Tongue (tissue), 1 donor: ENCODE measurements at regions not wholly inside any gene's neighbourhood (a gene's known extent, or its start where the extent isn't known, plus 50 kb on each side); places are given as distances from the start of the nearest gene placed in this dataset.
A peak's percentile ranks its signal among the peaks of the same experiment; 100 is the strongest.

Experiments
- DNase-seq: peaks from one replicate; pipeline ENCODE4 v3.0.0-alpha.2; 2015

GRCh38 chr11:112864672-112865071 is 96.5 kb upstream of the NCAM1 start:
- no peak for DNase-seq

- DNase-seq: peak; percentile 37
Measured at GRCh38 chr11:112871909-112872500, 89.2 kb upstream of the NCAM1 start.

- no peak for DNase-seq
Measured at GRCh38 chr11:112874980-112875379, 86.2 kb upstream of the NCAM1 start.

GRCh38 chr11:112877581-112877980 is 83.6 kb upstream of the NCAM1 start:
- DNase-seq: peak; percentile 43

GRCh38 chr11:112878033-112878601 is 83.1 kb upstream of the NCAM1 start:
- peak; percentile 96 for DNase-seq

GRCh38 chr11:112880495-112880894 is 80.7 kb upstream of the NCAM1 start:
- DNase-seq: no peak

- DNase-seq: peak; percentile 94
Measured at GRCh38 chr11:112881461-112881860, 79.8 kb upstream of the NCAM1 start.

- peak; percentile 67 for DNase-seq
Measured at GRCh38 chr11:112882494-112883381, 78.5 kb upstream of the NCAM1 start.

- no peak for DNase-seq
Measured at GRCh38 chr11:112884012-112884767, 77.0 kb upstream of the NCAM1 start.

- no peak for DNase-seq
Measured at GRCh38 chr11:112885744-112886433, 75.3 kb upstream of the NCAM1 start.

- DNase-seq: no peak
Measured at GRCh38 chr11:112886434-112887370, 74.5 kb upstream of the NCAM1 start.

GRCh38 chr11:112889446-112889845 is 71.8 kb upstream of the NCAM1 start:
- DNase-seq: no peak

GRCh38 chr11:112899235-112900006 is 61.8 kb upstream of the NCAM1 start:
- no peak for DNase-seq

- DNase-seq: no peak
Measured at GRCh38 chr11:112901924-112902323, 59.3 kb upstream of the NCAM1 start.

- DNase-seq: peak; percentile 51
Measured at GRCh38 chr11:112902361-112903011, 58.7 kb upstream of the NCAM1 start.

- no peak for DNase-seq
Measured at GRCh38 chr11:112903340-112903739, 57.9 kb upstream of the NCAM1 start.

GRCh38 chr11:112911124-112911523 is 50.1 kb upstream of the NCAM1 start:
- DNase-seq: no peak
